Thyroid gland (tissue), 4 donors: ENCODE measurements at regions not wholly inside any gene's neighbourhood (a gene's known extent, or its start where the extent isn't known, plus 50 kb on each side); places are given as distances from the start of the nearest gene placed in this dataset.
A peak's percentile ranks its signal among the peaks of the same experiment; 100 is the strongest.

Experiments used
- DNase-seq, 2 donors: peaks; one replicate each; pipeline ENCODE4 v3.0.0-alpha.2; 2019
- H3K27ac ChIP-seq, 3 donors: fragments of 200-600 bp; sonication (generic); 1 replicate in 2 of 3; 2 replicates in 1 of 3; pipeline ENCODE4 v1.5.1; 2016 to 2019; ENCODE audit warnings: mild to moderate bottlenecking in 1 of 3, moderate library complexity in 1 of 3
- H3K27me3 ChIP-seq: fragments of 200-600 bp; sonication (generic); one replicate; pipeline ENCODE4 v1.5.1; 2019
- H3K36me3 ChIP-seq, 2 donors: fragments of 200-600 bp; sonication (generic); one replicate each; pipeline ENCODE4 v1.5.1; 2016 to 2019
- H3K4me1 ChIP-seq, 2 donors: fragments of 200-600 bp; sonication (generic); one replicate each; pipeline ENCODE4 v1.5.1; 2017 to 2019
- H3K4me3 ChIP-seq, 3 donors: fragments of 200-600 bp; sonication (generic); replicated peaks in 1 of 3; 1 replicate in 2 of 3; 2 replicates in 1 of 3; pipeline ENCODE4 v1.5.1; 2016; ENCODE audit warnings: mild to moderate bottlenecking in 1 of 3
- H3K9me3 ChIP-seq: fragments of 200-600 bp; sonication (generic); one replicate; pipeline ENCODE4 v1.5.1; 2017
- CTCF ChIP-seq, 6 experiments: fragments of 200-600 bp in 3 of 6; fragments of 450-650 bp in 3 of 6; sonication (generic) in 3 of 6; IDR thresholded peaks; one replicate each; pipeline ENCODE4 v1.5.1; 2016 to 2019; ENCODE audit warnings: antibody characterized with exemption in 6 of 6, mild to moderate bottlenecking in 2 of 6, inconsistent platforms in 1 of 6, moderate library complexity in 1 of 6
- POLR2A ChIP-seq, 2 donors: fragments of 450-650 bp; IDR thresholded peaks; one replicate each; pipeline ENCODE4 v1.6.1; 2017; ENCODE audit warnings: antibody characterized with exemption in 2 of 2, mild to moderate bottlenecking in 2 of 2, moderate library complexity in 1 of 2
- WGBS, 2 donors: methylation state at CpG; one replicate each; pipeline ENCODE4 v1.1.5; 2017; 5-methylcytosine and 5-hydroxymethylcytosine counted together
- intact Hi-C: fragments of 100-400 bp; cut with DNase I; formaldehyde crosslinking; loops from one replicate; pipeline ENCODE4 v1.15.1; 2023

GRCh38 chr11:22920939-22921565, 60.8 kb upstream of the CCDC179 start:
- Histone ChIP-seq H3K36me3 (no peaks in the 10 kb centered on the region), H3K27me3 (no peaks in the 10 kb centered on the region), H3K27ac (no peak overlapping the region), H3K4me1 (no peaks in the 10 kb centered on the region), H3K4me3 (no peak overlapping the region), H3K9me3 (no peaks in the 10 kb centered on the region)
- intact Hi-C loops, result no loop called here
- peak; percentile 10 to 20 for DNase-seq
- TF ChIP-seq POLR2A (IDR thresholded peaks at IDR 0.05) (no peak), CTCF (IDR thresholded peaks at IDR 0.05) (peak in 5 of 6 experiments; percentile 18 to 70 (median 48))
- WGBS, 2 donors, result 51 to 54% methylated on average over 5 of the region's 5 CpGs

- 75 to 94% methylated on average over 1 of the region's 1 CpG for WGBS, 2 donors
- H3K4me3 ChIP-seq, result no peak overlapping the region
- no peaks in the 10 kb centered on the region for H3K27me3 ChIP-seq
- DNase-seq, result no peak
- intact Hi-C loops, result no loop called here
- no peaks in the 10 kb centered on the region for H3K4me1 ChIP-seq
- no peaks in the 10 kb centered on the region for H3K9me3 ChIP-seq
- H3K36me3 ChIP-seq, result no peaks in the 10 kb centered on the region
- no peak overlapping the region for H3K27ac ChIP-seq
- no peak for TF ChIP-seq CTCF (IDR thresholded peaks at IDR 0.05)
- TF ChIP-seq POLR2A (IDR thresholded peaks at IDR 0.05), result no peak
These were observed 62.4 kb upstream of the CCDC179 start for GRCh38 chr11:22922672-22923071.

GRCh38 chr11:22923561-22923960, 63.3 kb upstream of the CCDC179 start:
- Histone ChIP-seq H3K4me1 (no peaks in the 10 kb centered on the region), H3K9me3 (no peaks in the 10 kb centered on the region), H3K27ac (no peak overlapping the region), H3K4me3 (no peak overlapping the region), H3K27me3 (no peaks in the 10 kb centered on the region), H3K36me3 (no peaks in the 10 kb centered on the region)
- intact Hi-C loops, result no loop called here
- no peak for TF ChIP-seq POLR2A (IDR thresholded peaks at IDR 0.05)
- no peak for TF ChIP-seq CTCF (IDR thresholded peaks at IDR 0.05)
- no peak for DNase-seq
- WGBS, 2 donors, result 96 to 100% methylated on average over 1 of the region's 1 CpG

GRCh38 chr11:22926341-22926740, 66.1 kb upstream of the CCDC179 start:
- no peaks in the 10 kb centered on the region for H3K36me3 ChIP-seq
- no peaks in the 10 kb centered on the region for H3K9me3 ChIP-seq
- DNase-seq, result no peak
- H3K27ac ChIP-seq, result no peak overlapping the region
- TF ChIP-seq CTCF (IDR thresholded peaks at IDR 0.05) (no peak), POLR2A (IDR thresholded peaks at IDR 0.05) (no peak)
- intact Hi-C loops, result no loop called here
- H3K27me3 ChIP-seq, result no peaks in the 10 kb centered on the region
- no peak overlapping the region for H3K4me3 ChIP-seq
- H3K4me1 ChIP-seq, result no peaks in the 10 kb centered on the region

- Histone ChIP-seq H3K4me1 (no peaks in the 10 kb centered on the region), H3K36me3 (no peaks in the 10 kb centered on the region), H3K9me3 (no peaks in the 10 kb centered on the region), H3K27me3 (no peaks in the 10 kb centered on the region), H3K4me3 (no peak overlapping the region), H3K27ac (no peak overlapping the region)
- no peak for DNase-seq
- 77 to 82% methylated on average over 2 of the region's 2 CpGs for WGBS, 2 donors
- TF ChIP-seq CTCF (IDR thresholded peaks at IDR 0.05) (no peak), POLR2A (IDR thresholded peaks at IDR 0.05) (no peak)
- intact Hi-C loops, result no loop called here
These were observed 67.5 kb upstream of the CCDC179 start for GRCh38 chr11:22927793-22928192.
